ENCODE measurements at regions not wholly inside any gene's neighbourhood (a gene's known extent, or its start where the extent isn't known, plus 50 kb on each side); places are given as distances from the start of the nearest gene placed in this dataset.

DNA sequence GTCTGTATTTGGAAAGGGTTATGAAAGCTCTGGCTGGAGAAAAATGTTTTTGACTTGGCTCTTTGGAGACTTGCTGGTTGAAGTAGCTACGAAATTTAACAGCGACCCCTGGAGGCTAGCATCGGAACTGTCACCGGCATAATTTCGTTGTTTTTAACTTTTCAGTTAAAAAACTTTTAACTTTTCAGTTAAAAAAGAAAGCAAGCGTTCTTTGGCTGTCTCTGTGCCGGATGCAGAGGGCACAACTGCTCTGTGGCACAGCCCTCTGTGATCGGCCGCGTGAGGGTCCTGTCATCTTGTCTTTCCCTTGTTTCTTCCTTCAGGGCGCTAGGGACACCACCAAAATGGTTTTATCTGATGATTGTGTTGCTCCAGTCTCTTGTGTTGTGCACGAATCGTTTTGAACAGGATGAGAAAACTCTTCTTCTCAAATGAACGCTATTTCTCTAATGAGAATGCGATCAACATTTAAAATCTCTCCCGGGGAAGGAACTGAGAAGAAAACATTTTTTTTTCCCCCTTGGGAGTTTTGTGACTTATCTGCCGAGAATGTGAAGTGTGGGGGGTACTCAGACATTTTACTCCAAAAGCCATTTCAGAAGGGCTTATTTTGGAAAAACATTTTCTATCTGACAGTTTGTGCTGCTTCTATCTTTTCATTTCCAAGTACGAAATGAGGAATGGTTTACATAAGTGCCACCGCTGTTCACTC lies 57.1 kb downstream of the ADCYAP1 start:
- ATAC-seq (ENCODE audit: poor library complexity), result no peak
- no peak overlapping the region for H3K4me3 Mint-ChIP-seq
- Histone ChIP-seq H3K4me1 (ENCODE audit: insufficient read depth, low read length) (peaks cover 3% of the 10 kb centered on the region), H3K4me3 (ENCODE audit: low read length) (no peak overlapping the region), H3K36me3 (ENCODE audit: insufficient read depth, low read length) (no peaks in the 10 kb centered on the region), H3K27me3 (ENCODE audit: control insufficient read depth in 1 of 2, insufficient read depth in 2 of 2, low read length in 2 of 2) (peaks cover 8 to 19% of the 10 kb centered on the region in 2 experiments), H3K27ac (ENCODE audit: low read depth in 1 of 2, low read length in 2 of 2) (no peak overlapping the region), H3K9me3 (ENCODE audit: control insufficient read depth in 1 of 2, insufficient read depth in 1 of 2, low read length in 2 of 2) (no peaks in the 10 kb centered on the region)
- H3K36me3 Mint-ChIP-seq (ENCODE audit: low read depth), result no peaks in the 10 kb centered on the region
- peaks cover 7% of the 10 kb centered on the region for H3K4me1 Mint-ChIP-seq (ENCODE audit: low read depth)
- TF ChIP-seq CTCF (IDR thresholded peaks at IDR 0.05), result peak; percentile 90
- H3K27me3 Mint-ChIP-seq, result peaks cover 53% of the 10 kb centered on the region
- H3K27ac Mint-ChIP-seq, result no peak overlapping the region
- ChIA-PET POLR2A (no interaction called here), CTCF (interaction anchor here (0.7 to 1.5 kb wide), 4 partner anchors 11 to 98 kb away, joined by 3 to 4 read pairs (median 3); no protein-coding TSS in a partner anchor)
- DNase-seq, result peak; percentile 4 to 56 (median 26)
- H3K9me3 Mint-ChIP-seq, result no peaks in the 10 kb centered on the region
- intact Hi-C loops (cut with DNase I, micrococcal nuclease), result loop anchor here (1.0 to 10.0 kb wide), 2 partner anchors 96 to 217 kb away; no protein-coding TSS in a partner anchor

DNA sequence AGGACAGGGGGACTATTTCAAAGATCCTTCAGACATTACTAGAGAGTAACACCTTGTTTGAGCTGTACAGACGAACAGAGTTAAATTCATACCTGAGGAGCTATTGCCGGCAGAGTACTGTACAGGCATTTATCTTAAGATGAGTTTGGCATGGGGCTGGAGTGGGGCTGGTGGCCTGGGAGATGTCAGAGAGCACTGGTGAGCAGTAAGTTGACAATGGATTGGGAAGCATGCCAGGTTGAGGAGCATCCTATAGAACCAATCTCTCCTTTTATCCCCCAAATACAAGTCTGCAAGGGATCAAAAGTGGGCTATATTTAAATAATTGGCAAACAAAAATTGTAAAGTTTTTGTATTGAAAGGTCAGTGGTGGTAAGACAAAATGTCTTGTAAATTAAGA lies 58.6 kb downstream of the ADCYAP1 start:
- no peak overlapping the region for H3K27ac ChIP-seq (ENCODE audit: low read depth in 1 of 2, low read length in 2 of 2)
- H3K36me3 Mint-ChIP-seq (ENCODE audit: low read depth), result no peaks in the 10 kb centered on the region
- DNase-seq (no peak), ATAC-seq (ENCODE audit: poor library complexity) (no peak)
- CTCF ChIA-PET, result no interaction called here
- H3K27me3 ChIP-seq (ENCODE audit: control insufficient read depth in 1 of 2, insufficient read depth in 2 of 2, low read length in 2 of 2), result peaks cover 8 to 19% of the 10 kb centered on the region in 2 experiments
- no peaks in the 10 kb centered on the region for H3K9me3 Mint-ChIP-seq
- POLR2A ChIA-PET, result no interaction called here
- no peak overlapping the region for H3K4me3 Mint-ChIP-seq
- H3K27ac Mint-ChIP-seq, result no peak overlapping the region
- no peak overlapping the region for H3K4me3 ChIP-seq (ENCODE audit: low read length)
- H3K27me3 Mint-ChIP-seq, result peaks cover 41% of the 10 kb centered on the region
- peaks cover 3% of the 10 kb centered on the region for H3K4me1 ChIP-seq (ENCODE audit: insufficient read depth, low read length)
- H3K36me3 ChIP-seq (ENCODE audit: insufficient read depth, low read length), result no peaks in the 10 kb centered on the region
- peaks cover 7% of the 10 kb centered on the region for H3K4me1 Mint-ChIP-seq (ENCODE audit: low read depth)
- no peaks in the 10 kb centered on the region for H3K9me3 ChIP-seq (ENCODE audit: control insufficient read depth in 1 of 2, insufficient read depth in 1 of 2, low read length in 2 of 2)
- TF ChIP-seq CTCF (IDR thresholded peaks at IDR 0.05), result no peak
- intact Hi-C loops (cut with DNase I, micrococcal nuclease), result loop anchor here in 1 of 2 experiments (10.0 kb wide), 1 partner anchor 218 kb away; no protein-coding TSS in a partner anchor

DNA sequence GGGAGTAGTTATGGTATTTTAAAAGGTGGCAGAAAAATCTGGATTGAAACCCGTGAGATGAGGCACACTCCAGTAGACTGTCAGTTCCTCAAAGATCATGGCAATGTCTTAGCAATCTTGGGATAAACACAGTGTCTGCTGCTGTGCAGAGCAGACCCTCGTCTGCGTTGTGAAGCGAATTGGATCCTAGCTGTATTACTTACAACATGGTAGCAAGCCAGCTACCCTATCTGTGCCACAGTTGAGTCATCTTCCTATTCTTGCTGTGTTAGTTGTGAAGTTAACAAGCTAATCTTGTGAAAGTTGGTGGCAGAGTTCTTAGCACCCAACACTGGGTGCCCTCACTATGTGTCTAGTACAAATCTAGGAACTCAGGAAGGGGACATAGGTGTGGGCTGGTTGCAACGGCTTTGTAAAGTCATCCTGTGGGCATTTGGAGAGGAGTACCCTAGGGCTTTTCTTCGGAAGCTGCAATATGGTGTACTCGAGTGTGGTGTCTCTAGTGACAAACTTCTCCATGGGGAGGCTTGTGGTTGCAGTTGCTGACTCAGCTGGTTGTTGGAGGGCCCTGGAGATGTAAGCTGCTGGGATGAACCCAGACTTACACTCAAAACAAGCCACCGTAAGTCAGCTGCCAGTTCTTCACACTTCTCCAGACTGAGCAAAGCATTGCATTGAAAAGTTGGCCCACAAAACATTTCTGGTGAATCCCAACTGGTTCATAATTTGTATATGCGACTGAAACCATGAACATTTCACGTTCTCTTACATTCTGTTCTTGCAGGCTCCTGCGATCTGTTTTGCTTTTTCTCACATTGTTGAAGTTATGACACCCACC lies 61.5 kb downstream of the ADCYAP1 start:
- intact Hi-C loops (cut with DNase I, micrococcal nuclease), result loop anchor here in 1 of 2 experiments (10.0 kb wide), 1 partner anchor 221 kb away; no protein-coding TSS in a partner anchor
- H3K27me3 Mint-ChIP-seq, result peaks cover 30% of the 10 kb centered on the region
- ATAC-seq (ENCODE audit: poor library complexity), result no peak

More for the DNA sequence above, 61.5 kb downstream of the ADCYAP1 start:
- Histone ChIP-seq H3K27me3 (ENCODE audit: control insufficient read depth in 1 of 2, insufficient read depth in 2 of 2, low read length in 2 of 2) (peaks cover 8 to 19% of the 10 kb centered on the region in 2 experiments), H3K4me3 (ENCODE audit: low read length) (no peak overlapping the region), H3K36me3 (ENCODE audit: insufficient read depth, low read length) (no peaks in the 10 kb centered on the region), H3K9me3 (ENCODE audit: control insufficient read depth in 1 of 2, insufficient read depth in 1 of 2, low read length in 2 of 2) (no peaks in the 10 kb centered on the region), H3K27ac (ENCODE audit: low read depth in 1 of 2, low read length in 2 of 2) (no peak overlapping the region), H3K4me1 (ENCODE audit: insufficient read depth, low read length) (peaks cover 3% of the 10 kb centered on the region)
- no peaks in the 10 kb centered on the region for H3K9me3 Mint-ChIP-seq
- H3K36me3 Mint-ChIP-seq (ENCODE audit: low read depth), result no peaks in the 10 kb centered on the region
- no peak overlapping the region for H3K27ac Mint-ChIP-seq
- no peak overlapping the region for H3K4me3 Mint-ChIP-seq
- ChIA-PET CTCF (no interaction called here), POLR2A (no interaction called here)
- peaks cover 7% of the 10 kb centered on the region for H3K4me1 Mint-ChIP-seq (ENCODE audit: low read depth)
- TF ChIP-seq CTCF (IDR thresholded peaks at IDR 0.05), result no peak
- DNase-seq, result no peak
